DND-41 (cell line): ENCODE measurements at regions not wholly inside any gene's neighbourhood (a gene's known extent, or its start where the extent isn't known, plus 50 kb on each side); places are given as distances from the start of the nearest gene placed in this dataset.

ENCODE experiments used
- EZH2 ChIP-seq: IDR thresholded peaks from 3 replicates; pipeline ENCODE4 v1.6.1; 2012; ENCODE audit warnings: borderline replicate concordance, low read depth, mild to moderate bottlenecking, moderate library complexity, low read length, inconsistent platforms; ENCODE audit not compliant: severe bottlenecking
- TF ChIP-seq, protein P1 (sequence below): IDR thresholded peaks from 2 replicates; pipeline ENCODE4 v1.5.1; 2012; ENCODE audit warnings: borderline replicate concordance, low read length, moderate library complexity, mild to moderate bottlenecking; ENCODE audit not compliant: poor library complexity, severe bottlenecking; ENCODE audit errors: extremely low read depth

GRCh38 chr10:85454386-85454785, 912.2 kb downstream of the GRID1 start:
- TF ChIP-seq, protein P1, sequence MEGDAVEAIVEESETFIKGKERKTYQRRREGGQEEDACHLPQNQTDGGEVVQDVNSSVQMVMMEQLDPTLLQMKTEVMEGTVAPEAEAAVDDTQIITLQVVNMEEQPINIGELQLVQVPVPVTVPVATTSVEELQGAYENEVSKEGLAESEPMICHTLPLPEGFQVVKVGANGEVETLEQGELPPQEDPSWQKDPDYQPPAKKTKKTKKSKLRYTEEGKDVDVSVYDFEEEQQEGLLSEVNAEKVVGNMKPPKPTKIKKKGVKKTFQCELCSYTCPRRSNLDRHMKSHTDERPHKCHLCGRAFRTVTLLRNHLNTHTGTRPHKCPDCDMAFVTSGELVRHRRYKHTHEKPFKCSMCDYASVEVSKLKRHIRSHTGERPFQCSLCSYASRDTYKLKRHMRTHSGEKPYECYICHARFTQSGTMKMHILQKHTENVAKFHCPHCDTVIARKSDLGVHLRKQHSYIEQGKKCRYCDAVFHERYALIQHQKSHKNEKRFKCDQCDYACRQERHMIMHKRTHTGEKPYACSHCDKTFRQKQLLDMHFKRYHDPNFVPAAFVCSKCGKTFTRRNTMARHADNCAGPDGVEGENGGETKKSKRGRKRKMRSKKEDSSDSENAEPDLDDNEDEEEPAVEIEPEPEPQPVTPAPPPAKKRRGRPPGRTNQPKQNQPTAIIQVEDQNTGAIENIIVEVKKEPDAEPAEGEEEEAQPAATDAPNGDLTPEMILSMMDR = no peak
- TF ChIP-seq EZH2 = no peak
